SK-N-SH (cell line): ENCODE measurements at regions not wholly inside any gene's neighbourhood (a gene's known extent, or its start where the extent isn't known, plus 50 kb on each side); places are given as distances from the start of the nearest gene placed in this dataset.

ENCODE experiments used
- CTCF ChIA-PET: fragments of 300-600, 350-600 bp; formaldehyde crosslinking; extraction: SDS; loops from one replicate; lab custom pipeline; 2021; lab: Yijun Ruan, JAX
- POLR2A ChIA-PET: fragments of 350-600 bp; sonication (Branson Sonifier 250); formaldehyde crosslinking; extraction: SDS; loops from one replicate; lab custom pipeline; 2020; ENCODE audit warnings: antibody characterized with exemption, inconsistent platforms; lab: Yijun Ruan, JAX
- DNase-seq: peaks from one replicate; pipeline ENCODE4 v3.0.0; 2012
- H2AFZ ChIP-seq: fragments of 200-600 bp; sonication (generic); 2 replicates; pipeline ENCODE4 v1.8.1; 2016; ENCODE audit warnings: antibody characterized with exemption, mild to moderate bottlenecking, low read depth
- H3F3A ChIP-seq: fragments of 200-600 bp; sonication (generic); replicated peaks from 2 replicates; pipeline ENCODE3; 2016; ENCODE audit warnings: antibody characterized with exemption, mild to moderate bottlenecking; ENCODE audit not compliant: insufficient read depth
- H3K27ac ChIP-seq, 2 experiments: fragments of 200-500 bp in 1 of 2; fragments of 200-600 bp in 1 of 2; sonication (Bioruptor generic) in 1 of 2; sonication (generic), shearing (Covaris generic) in 1 of 2; 2 replicates each; pipeline versions ENCODE4 v1.5.1 to v1.6.1; 2014 to 2016; ENCODE audit warnings: low read depth in 2 of 2, inconsistent platforms in 1 of 2, low read length in 1 of 2, mild to moderate bottlenecking in 1 of 2, mixed read lengths in 1 of 2
- H3K27me3 ChIP-seq: fragments of 200-600 bp; sonication (generic), shearing (Covaris generic); 2 replicates; pipeline ENCODE4 v1.6.1; 2016; ENCODE audit warnings: mixed run types; ENCODE audit not compliant: insufficient read depth
- H3K36me3 ChIP-seq, 2 experiments: fragments of 200-500 bp in 1 of 2; fragments of 200-600 bp in 1 of 2; sonication (Bioruptor generic) in 1 of 2; sonication (generic) in 1 of 2; replicated peaks in 1 of 2; 2 replicates each; pipeline versions ENCODE3 to v1.5.1; 2014 to 2016; ENCODE audit warnings: low read length in 1 of 2, mild to moderate bottlenecking in 1 of 2; ENCODE audit not compliant: insufficient read depth in 2 of 2, control insufficient read depth in 1 of 2
- H3K4me1 ChIP-seq, 2 experiments: fragments of 200-500 bp in 1 of 2; fragments of 200-600 bp in 1 of 2; sonication (Bioruptor generic) in 1 of 2; sonication (generic), shearing (Covaris generic) in 1 of 2; 2 replicates each; pipeline versions ENCODE4 v1.5.1 to v1.6.1; 2014 to 2016; ENCODE audit warnings: low read depth in 1 of 2, low read length in 1 of 2, mixed run types in 1 of 2; ENCODE audit not compliant: insufficient read depth in 2 of 2, control insufficient read depth in 1 of 2
- H3K4me2 ChIP-seq: fragments of 200-600 bp; sonication (generic), shearing (Covaris generic); 2 replicates; pipeline ENCODE4 v1.6.1; 2017; ENCODE audit warnings: mixed run types
- H3K4me3 ChIP-seq, 2 experiments: fragments of 200-500 bp in 1 of 2; fragments of 200-600 bp in 1 of 2; sonication (Bioruptor generic) in 1 of 2; sonication (generic), shearing (Covaris generic) in 1 of 2; 2 replicates each; pipeline versions ENCODE4 v1.5.1 to v1.8.1; 2014 to 2016; ENCODE audit warnings: low read depth in 2 of 2, inconsistent platforms in 1 of 2, low read length in 1 of 2, mild to moderate bottlenecking in 1 of 2, mixed read lengths in 1 of 2, moderate library complexity in 1 of 2
- H3K79me2 ChIP-seq: fragments of 200-600 bp; sonication (generic); 2 replicates; pipeline ENCODE4 v1.8.1; 2017; ENCODE audit warnings: mild to moderate bottlenecking; ENCODE audit not compliant: insufficient read depth
- H3K9ac ChIP-seq: fragments of 200-600 bp; sonication (generic); 2 replicates; pipeline ENCODE4 v1.6.1; 2017; ENCODE audit warnings: mixed run types
- H3K9me2 ChIP-seq: fragments of 200-600 bp; sonication (generic); 2 replicates; pipeline ENCODE4 v1.6.1; 2017; ENCODE audit warnings: mixed run types
- H3K9me3 ChIP-seq: fragments of 200-600 bp; sonication (generic); 2 replicates; pipeline ENCODE4 v1.6.1; 2017; ENCODE audit warnings: mixed run types, mild to moderate bottlenecking, moderate library complexity
- H4K20me1 ChIP-seq: fragments of 200-600 bp; sonication (generic); 2 replicates; pipeline ENCODE4 v1.6.1; 2017; ENCODE audit warnings: mild to moderate bottlenecking, mixed run types; ENCODE audit not compliant: insufficient read depth
- CHD2 ChIP-seq: fragments of 150-350 bp; IDR thresholded peaks from 2 replicates; pipeline ENCODE4 v1.6.1; 2018; ENCODE audit warnings: low read length; ENCODE audit not compliant: partially characterized antibody
- EP300 ChIP-seq, 2 experiments: IDR thresholded peaks; 2 replicates each; pipeline versions ENCODE4 v1.4.0 to v1.6.1; 2012; ENCODE audit warnings: borderline replicate concordance in 1 of 2, low read depth in 1 of 2, low read length in 1 of 2
- FOSL2 ChIP-seq: IDR thresholded peaks from 2 replicates; pipeline ENCODE4 v1.4.0; 2012; ENCODE audit warnings: low read depth, mild to moderate bottlenecking, moderate library complexity, borderline replicate concordance
- GATA2 ChIP-seq: sonication (generic); formaldehyde crosslinking; IDR thresholded peaks from 2 replicates; pipeline ENCODE4 v1.5.0; 2020; ENCODE audit warnings: mild to moderate bottlenecking, missing genetic modification reagents
- MXI1 ChIP-seq: IDR thresholded peaks from 2 replicates; pipeline ENCODE4 v1.6.1; 2012; ENCODE audit warnings: mild to moderate bottlenecking, low read depth, low read length, improper control_type of control experiment
- NFIC ChIP-seq: IDR thresholded peaks from 2 replicates; pipeline ENCODE4 v1.4.0; 2012; ENCODE audit warnings: borderline replicate concordance
- NRF1 ChIP-seq: IDR thresholded peaks from 2 replicates; pipeline ENCODE4 v1.6.1; 2012; ENCODE audit warnings: low read depth, mild to moderate bottlenecking, low read length
- RFX5 ChIP-seq: IDR thresholded peaks from 2 replicates; pipeline ENCODE4 v1.6.1; 2012; ENCODE audit warnings: mild to moderate bottlenecking, improper control_type of control experiment, low read length
- SMC3 ChIP-seq: IDR thresholded peaks from 2 replicates; pipeline ENCODE4 v1.6.1; 2012; ENCODE audit warnings: low read depth, low read length, improper control_type of control experiment
- TCF12 ChIP-seq: IDR thresholded peaks from 2 replicates; pipeline ENCODE4 v1.4.0; 2012
- TEAD4 ChIP-seq: IDR thresholded peaks from 2 replicates; pipeline ENCODE4 v1.4.0; 2012; ENCODE audit warnings: mild to moderate bottlenecking, borderline replicate concordance; ENCODE audit not compliant: insufficient read depth
- USF1 ChIP-seq: IDR thresholded peaks from 2 replicates; pipeline ENCODE4 v1.4.0; 2012; ENCODE audit warnings: low read depth, borderline replicate concordance
- ZBTB33 ChIP-seq: IDR thresholded peaks from 2 replicates; pipeline ENCODE4 v1.4.0; 2012; ENCODE audit warnings: low read depth, borderline replicate concordance
- TF ChIP-seq, protein P1 (sequence below): IDR thresholded peaks from 2 replicates; pipeline ENCODE4 v1.6.1; 2012; ENCODE audit warnings: mild to moderate bottlenecking, low read depth, low read length, moderate library complexity
- TF ChIP-seq, protein P2 (sequence below): fragments of 200-600 bp; sonication (generic); IDR thresholded peaks from 2 replicates; pipeline ENCODE4 v1.6.1; 2017; ENCODE audit warnings: antibody characterized with exemption, mild to moderate bottlenecking, moderate library complexity
- TF ChIP-seq, protein P3 (sequence below): fragments of 150-350 bp; IDR thresholded peaks from 2 replicates; pipeline ENCODE4 v1.6.1; 2017; ENCODE audit warnings: antibody characterized with exemption, low read length, low read depth, borderline replicate concordance

- TF ChIP-seq, protein P1, sequence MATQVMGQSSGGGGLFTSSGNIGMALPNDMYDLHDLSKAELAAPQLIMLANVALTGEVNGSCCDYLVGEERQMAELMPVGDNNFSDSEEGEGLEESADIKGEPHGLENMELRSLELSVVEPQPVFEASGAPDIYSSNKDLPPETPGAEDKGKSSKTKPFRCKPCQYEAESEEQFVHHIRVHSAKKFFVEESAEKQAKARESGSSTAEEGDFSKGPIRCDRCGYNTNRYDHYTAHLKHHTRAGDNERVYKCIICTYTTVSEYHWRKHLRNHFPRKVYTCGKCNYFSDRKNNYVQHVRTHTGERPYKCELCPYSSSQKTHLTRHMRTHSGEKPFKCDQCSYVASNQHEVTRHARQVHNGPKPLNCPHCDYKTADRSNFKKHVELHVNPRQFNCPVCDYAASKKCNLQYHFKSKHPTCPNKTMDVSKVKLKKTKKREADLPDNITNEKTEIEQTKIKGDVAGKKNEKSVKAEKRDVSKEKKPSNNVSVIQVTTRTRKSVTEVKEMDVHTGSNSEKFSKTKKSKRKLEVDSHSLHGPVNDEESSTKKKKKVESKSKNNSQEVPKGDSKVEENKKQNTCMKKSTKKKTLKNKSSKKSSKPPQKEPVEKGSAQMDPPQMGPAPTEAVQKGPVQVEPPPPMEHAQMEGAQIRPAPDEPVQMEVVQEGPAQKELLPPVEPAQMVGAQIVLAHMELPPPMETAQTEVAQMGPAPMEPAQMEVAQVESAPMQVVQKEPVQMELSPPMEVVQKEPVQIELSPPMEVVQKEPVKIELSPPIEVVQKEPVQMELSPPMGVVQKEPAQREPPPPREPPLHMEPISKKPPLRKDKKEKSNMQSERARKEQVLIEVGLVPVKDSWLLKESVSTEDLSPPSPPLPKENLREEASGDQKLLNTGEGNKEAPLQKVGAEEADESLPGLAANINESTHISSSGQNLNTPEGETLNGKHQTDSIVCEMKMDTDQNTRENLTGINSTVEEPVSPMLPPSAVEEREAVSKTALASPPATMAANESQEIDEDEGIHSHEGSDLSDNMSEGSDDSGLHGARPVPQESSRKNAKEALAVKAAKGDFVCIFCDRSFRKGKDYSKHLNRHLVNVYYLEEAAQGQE = no peak
- no peak for TF ChIP-seq TCF12
- TF ChIP-seq NRF1 = no peak
- TF ChIP-seq, protein P2, sequence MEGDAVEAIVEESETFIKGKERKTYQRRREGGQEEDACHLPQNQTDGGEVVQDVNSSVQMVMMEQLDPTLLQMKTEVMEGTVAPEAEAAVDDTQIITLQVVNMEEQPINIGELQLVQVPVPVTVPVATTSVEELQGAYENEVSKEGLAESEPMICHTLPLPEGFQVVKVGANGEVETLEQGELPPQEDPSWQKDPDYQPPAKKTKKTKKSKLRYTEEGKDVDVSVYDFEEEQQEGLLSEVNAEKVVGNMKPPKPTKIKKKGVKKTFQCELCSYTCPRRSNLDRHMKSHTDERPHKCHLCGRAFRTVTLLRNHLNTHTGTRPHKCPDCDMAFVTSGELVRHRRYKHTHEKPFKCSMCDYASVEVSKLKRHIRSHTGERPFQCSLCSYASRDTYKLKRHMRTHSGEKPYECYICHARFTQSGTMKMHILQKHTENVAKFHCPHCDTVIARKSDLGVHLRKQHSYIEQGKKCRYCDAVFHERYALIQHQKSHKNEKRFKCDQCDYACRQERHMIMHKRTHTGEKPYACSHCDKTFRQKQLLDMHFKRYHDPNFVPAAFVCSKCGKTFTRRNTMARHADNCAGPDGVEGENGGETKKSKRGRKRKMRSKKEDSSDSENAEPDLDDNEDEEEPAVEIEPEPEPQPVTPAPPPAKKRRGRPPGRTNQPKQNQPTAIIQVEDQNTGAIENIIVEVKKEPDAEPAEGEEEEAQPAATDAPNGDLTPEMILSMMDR = no peak
- no peak for TF ChIP-seq FOSL2
- no peak for TF ChIP-seq USF1
- no peak for TF ChIP-seq TEAD4
- TF ChIP-seq ZBTB33 = no peak
- TF ChIP-seq, protein P3, sequence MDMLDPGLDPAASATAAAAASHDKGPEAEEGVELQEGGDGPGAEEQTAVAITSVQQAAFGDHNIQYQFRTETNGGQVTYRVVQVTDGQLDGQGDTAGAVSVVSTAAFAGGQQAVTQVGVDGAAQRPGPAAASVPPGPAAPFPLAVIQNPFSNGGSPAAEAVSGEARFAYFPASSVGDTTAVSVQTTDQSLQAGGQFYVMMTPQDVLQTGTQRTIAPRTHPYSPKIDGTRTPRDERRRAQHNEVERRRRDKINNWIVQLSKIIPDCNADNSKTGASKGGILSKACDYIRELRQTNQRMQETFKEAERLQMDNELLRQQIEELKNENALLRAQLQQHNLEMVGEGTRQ = no peak
- no peak for TF ChIP-seq CHD2
- TF ChIP-seq NFIC = no peak
- TF ChIP-seq RFX5 = no peak
- no peak for TF ChIP-seq MXI1
- TF ChIP-seq EP300 (IDR thresholded peaks at IDR 0.05; ENCODE audit: borderline replicate concordance in 1 of 2, low read depth in 1 of 2, low read length in 1 of 2) = no peak
- TF ChIP-seq GATA2 = no peak
- TF ChIP-seq SMC3 = no peak
- Histone ChIP-seq H3K4me3 (no peak overlapping the region), H3K79me2 (no peaks in the 10 kb centered on the region), H3F3A (no peaks in the 10 kb centered on the region), H3K27ac (no peak overlapping the region), H3K9ac (no peak overlapping the region), H3K9me2 (no peaks in the 10 kb centered on the region), H4K20me1 (no peaks in the 10 kb centered on the region), H3K4me1 (no peaks in the 10 kb centered on the region), H3K4me2 (no peak overlapping the region), H3K9me3 (no peaks in the 10 kb centered on the region), H2AFZ (no peak overlapping the region), H3K27me3 (no peaks in the 10 kb centered on the region), H3K36me3 (no peaks in the 10 kb centered on the region)
- ChIA-PET POLR2A (no interaction called here), CTCF (interaction anchor here (1.2 kb wide), 1 partner anchor 18 kb away, joined by 3 read pairs; no protein-coding TSS in a partner anchor)
- no peak for DNase-seq
These were observed 89.6 kb upstream of the CEP78 start for GRCh38 chr9:78146241-78146640.
